Dedifferentiated amniotic fluid mesenchymal stem cell (primary cell): ENCODE measurements at regions not wholly inside any gene's neighbourhood (a gene's known extent, or its start where the extent isn't known, plus 50 kb on each side); places are given as distances from the start of the nearest gene placed in this dataset.
"Not testable (repeated sequence)": the region's sequence is repeated elsewhere in the genome, so short reads cannot be mapped to it uniquely, and the experiment has no call there.

Experiments
- DNase-seq: peaks from one replicate; pipeline ENCODE4 v3.0.0-alpha.2; 2016; ENCODE audit errors: extremely low spot score

DNA sequence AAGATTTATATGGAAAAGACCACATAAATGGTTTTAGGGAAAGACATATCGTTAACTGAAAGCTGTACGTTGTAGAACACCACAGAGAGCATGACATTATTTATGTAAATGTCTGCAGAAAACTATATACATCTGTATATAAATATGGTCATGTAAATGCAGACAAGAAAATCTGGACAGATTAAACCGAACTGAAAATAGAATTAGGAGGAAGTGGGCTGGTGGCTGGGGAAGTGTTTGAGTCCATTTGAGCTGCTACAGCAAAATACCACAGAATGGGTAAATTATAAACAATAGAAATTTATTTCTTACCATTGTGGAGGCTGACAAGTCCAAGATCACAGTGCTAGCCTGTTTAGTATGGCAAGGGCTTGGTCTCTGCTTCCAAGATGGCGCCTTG, 56.3 kb upstream of the USP6NL start:
- no peak for DNase-seq

DNA sequence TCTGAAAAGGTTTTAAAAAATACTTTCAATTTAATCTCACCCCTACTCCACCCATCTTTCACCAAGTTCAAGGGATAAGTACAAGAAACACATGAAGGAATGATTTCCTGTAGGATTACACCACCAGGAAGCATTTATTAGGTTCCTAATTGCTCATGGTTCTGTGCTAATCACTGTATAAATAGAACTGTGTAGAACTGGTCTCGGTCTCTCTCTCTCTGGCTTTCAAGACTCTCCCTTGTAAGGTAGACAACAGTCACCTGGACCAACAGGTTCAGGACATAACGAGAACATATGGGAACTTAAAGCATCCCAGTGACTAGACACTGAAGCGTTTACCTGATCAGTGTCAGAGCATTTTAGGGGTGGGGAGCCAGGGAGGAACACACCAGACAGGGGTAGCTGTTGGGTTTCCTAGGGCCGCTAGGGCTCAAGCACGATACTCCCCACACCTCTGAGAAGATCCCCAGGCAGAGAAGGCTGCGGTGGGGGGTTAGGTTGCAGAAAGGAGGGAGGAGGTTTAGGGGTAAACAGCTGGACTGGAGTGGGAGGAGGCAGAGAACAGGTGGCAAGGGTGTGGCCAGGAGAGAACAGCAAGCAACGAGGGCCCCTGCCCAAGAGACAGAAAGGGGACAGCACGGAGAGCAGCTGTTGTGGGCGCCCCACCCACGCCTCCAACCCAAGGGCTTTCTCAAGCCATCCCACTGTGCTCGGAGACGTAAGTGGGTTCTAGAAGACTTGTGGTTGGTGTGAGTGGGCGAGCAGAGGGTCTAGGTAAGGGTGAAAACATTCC, 52.5 kb upstream of the USP6NL start:
- no peak for DNase-seq

- not testable (repeated sequence) for DNase-seq
Observed at GRCh38 chr10:11663126-11663515, 51.7 kb upstream of the USP6NL start.

DNA sequence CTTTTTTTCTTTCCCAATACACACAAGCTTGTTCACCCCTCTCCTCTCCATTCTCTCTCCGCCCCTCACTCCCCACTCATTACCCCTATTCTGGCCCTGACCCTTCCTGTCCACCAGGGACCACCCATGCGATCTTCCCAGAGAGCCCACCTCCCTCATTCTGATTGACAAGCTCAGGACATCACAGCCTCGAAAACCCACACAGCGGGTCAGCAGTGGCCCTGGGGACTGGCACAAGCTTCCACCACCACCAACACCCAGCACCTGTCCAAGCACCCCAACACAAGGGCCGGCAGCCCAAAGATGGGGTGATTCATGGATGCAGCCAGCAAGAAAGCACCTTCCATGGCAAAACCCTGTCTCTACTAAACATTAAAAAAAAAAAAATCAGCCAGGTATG, 50.0 kb upstream of the USP6NL start:
- DNase-seq, result no peak
